ENCODE measurements at regions not wholly inside any gene's neighbourhood (a gene's known extent, or its start where the extent isn't known, plus 50 kb on each side); places are given as distances from the start of the nearest gene placed in this dataset.

- Histone ChIP-seq H3K4me3 (ENCODE audit: low read length, poor library complexity, severe bottlenecking) (no peak overlapping the region), H4K20me1 (ENCODE audit: insufficient read depth, low read length, poor library complexity, severe bottlenecking) (no peaks in the 10 kb centered on the region), H3K4me1 (ENCODE audit: insufficient read depth, low read length, poor library complexity, severe bottlenecking) (no peaks in the 10 kb centered on the region), H3F3A (ENCODE audit: low read depth) (no peaks in the 10 kb centered on the region), H3K36me3 (ENCODE audit: insufficient read depth, low read length) (no peaks in the 10 kb centered on the region), H3K27me3 (ENCODE audit: insufficient read depth, low read length, poor library complexity, severe bottlenecking) (no peaks in the 10 kb centered on the region), H3K79me2 (ENCODE audit: insufficient read depth, low read length) (no peaks in the 10 kb centered on the region), H3K9me3 (ENCODE audit: insufficient read depth, low read depth, low read length) (no peaks in the 10 kb centered on the region), H2AFZ (ENCODE audit: low read length) (no peak overlapping the region), H3K9me2 (replicated peaks; ENCODE audit: low read depth, low read length) (no peaks in the 10 kb centered on the region), H3K9ac (ENCODE audit: low read depth, low read length, poor library complexity, severe bottlenecking) (no peak overlapping the region), H3K4me2 (ENCODE audit: low read depth, low read length, poor library complexity, severe bottlenecking) (no peak overlapping the region)
- TF ChIP-seq, protein P1, sequence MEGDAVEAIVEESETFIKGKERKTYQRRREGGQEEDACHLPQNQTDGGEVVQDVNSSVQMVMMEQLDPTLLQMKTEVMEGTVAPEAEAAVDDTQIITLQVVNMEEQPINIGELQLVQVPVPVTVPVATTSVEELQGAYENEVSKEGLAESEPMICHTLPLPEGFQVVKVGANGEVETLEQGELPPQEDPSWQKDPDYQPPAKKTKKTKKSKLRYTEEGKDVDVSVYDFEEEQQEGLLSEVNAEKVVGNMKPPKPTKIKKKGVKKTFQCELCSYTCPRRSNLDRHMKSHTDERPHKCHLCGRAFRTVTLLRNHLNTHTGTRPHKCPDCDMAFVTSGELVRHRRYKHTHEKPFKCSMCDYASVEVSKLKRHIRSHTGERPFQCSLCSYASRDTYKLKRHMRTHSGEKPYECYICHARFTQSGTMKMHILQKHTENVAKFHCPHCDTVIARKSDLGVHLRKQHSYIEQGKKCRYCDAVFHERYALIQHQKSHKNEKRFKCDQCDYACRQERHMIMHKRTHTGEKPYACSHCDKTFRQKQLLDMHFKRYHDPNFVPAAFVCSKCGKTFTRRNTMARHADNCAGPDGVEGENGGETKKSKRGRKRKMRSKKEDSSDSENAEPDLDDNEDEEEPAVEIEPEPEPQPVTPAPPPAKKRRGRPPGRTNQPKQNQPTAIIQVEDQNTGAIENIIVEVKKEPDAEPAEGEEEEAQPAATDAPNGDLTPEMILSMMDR (conservative IDR thresholded peaks at IDR 0.05; ENCODE audit: low read length), result no peak
- TF ChIP-seq EZH2phosphoT487 (IDR thresholded peaks at IDR 0.05; ENCODE audit: borderline replicate concordance), result no peak
These were observed 97.9 kb upstream of the ANK3 start for GRCh38 chr10:60487543-60487942.

DNA sequence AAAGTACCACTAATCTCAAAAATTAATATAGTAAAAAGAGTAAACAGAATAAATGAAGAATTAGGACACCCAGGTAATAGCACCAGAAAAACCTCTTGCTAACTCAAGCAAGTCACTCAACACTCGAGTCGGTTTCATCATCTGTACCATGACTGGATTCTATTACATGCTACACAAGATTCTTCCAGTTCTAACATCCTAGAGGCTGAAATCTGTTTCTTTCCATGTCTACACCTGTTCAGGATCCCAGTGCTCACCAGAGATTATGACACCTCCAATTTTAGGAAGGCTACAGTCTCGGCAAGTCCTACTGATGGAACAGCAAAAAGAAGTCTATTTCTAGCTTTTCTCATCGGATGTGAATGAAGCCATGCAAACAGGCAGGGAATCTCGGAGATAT, 95.3 kb upstream of the ANK3 start:
- H3K9ac ChIP-seq (ENCODE audit: low read depth, low read length, poor library complexity, severe bottlenecking), result no peak overlapping the region
- TF ChIP-seq EZH2phosphoT487 (IDR thresholded peaks at IDR 0.05; ENCODE audit: borderline replicate concordance), result no peak
- TF ChIP-seq, protein P1 (conservative IDR thresholded peaks at IDR 0.05; ENCODE audit: low read length), result no peak
- H3K4me1 ChIP-seq (ENCODE audit: insufficient read depth, low read length, poor library complexity, severe bottlenecking), result no peaks in the 10 kb centered on the region
- H3K27me3 ChIP-seq (ENCODE audit: insufficient read depth, low read length, poor library complexity, severe bottlenecking), result no peaks in the 10 kb centered on the region
- no peaks in the 10 kb centered on the region for H3K9me3 ChIP-seq (ENCODE audit: insufficient read depth, low read depth, low read length)
- H3K9me2 ChIP-seq (replicated peaks; ENCODE audit: low read depth, low read length), result no peaks in the 10 kb centered on the region
- H2AFZ ChIP-seq (ENCODE audit: low read length), result no peak overlapping the region
- H3K79me2 ChIP-seq (ENCODE audit: insufficient read depth, low read length), result no peaks in the 10 kb centered on the region
- H3F3A ChIP-seq (ENCODE audit: low read depth), result no peaks in the 10 kb centered on the region
- H3K4me3 ChIP-seq (ENCODE audit: low read length, poor library complexity, severe bottlenecking), result no peak overlapping the region
- no peaks in the 10 kb centered on the region for H4K20me1 ChIP-seq (ENCODE audit: insufficient read depth, low read length, poor library complexity, severe bottlenecking)
- H3K4me2 ChIP-seq (ENCODE audit: low read depth, low read length, poor library complexity, severe bottlenecking), result no peak overlapping the region
- no peaks in the 10 kb centered on the region for H3K36me3 ChIP-seq (ENCODE audit: insufficient read depth, low read length)

DNA sequence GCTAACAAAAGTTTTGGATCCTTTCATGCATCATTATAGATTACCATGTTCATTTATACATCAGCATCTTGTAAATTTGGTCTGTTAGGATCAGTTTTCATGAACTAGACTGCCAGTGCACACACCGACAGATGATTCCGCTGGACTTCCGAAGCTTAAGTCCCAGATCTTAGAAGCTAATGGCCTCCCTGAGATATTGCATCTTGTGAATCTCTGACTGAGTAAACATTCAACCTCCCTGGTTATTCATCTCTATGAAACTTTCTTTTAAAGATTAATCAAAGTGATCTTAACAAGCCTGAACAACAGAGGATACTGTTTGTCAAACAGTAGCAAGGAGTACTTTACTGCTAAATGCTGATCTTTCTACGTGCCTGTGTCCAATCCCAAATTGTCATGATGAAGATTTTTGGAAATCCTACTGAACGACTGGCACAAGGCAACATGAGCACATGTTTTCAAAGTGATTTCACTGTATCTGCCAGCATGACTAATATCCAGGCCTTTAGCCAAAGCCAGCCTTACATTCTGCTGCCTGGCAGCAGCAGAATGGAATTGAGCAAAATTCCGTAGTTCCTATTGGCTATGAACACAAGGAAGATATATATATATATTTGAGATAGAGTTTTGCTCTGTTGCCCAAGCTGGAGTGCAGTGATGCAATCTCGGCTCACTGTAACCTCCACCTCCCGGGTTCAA, 91.3 kb upstream of the ANK3 start:
- no peaks in the 10 kb centered on the region for H3K79me2 ChIP-seq (ENCODE audit: insufficient read depth, low read length)
- H2AFZ ChIP-seq (ENCODE audit: low read length), result no peak overlapping the region
- no peaks in the 10 kb centered on the region for H3K4me1 ChIP-seq (ENCODE audit: insufficient read depth, low read length, poor library complexity, severe bottlenecking)
- H3K36me3 ChIP-seq (ENCODE audit: insufficient read depth, low read length), result no peaks in the 10 kb centered on the region
- H3K9ac ChIP-seq (ENCODE audit: low read depth, low read length, poor library complexity, severe bottlenecking), result no peak overlapping the region
- no peaks in the 10 kb centered on the region for H3K27me3 ChIP-seq (ENCODE audit: insufficient read depth, low read length, poor library complexity, severe bottlenecking)
- no peaks in the 10 kb centered on the region for H3F3A ChIP-seq (ENCODE audit: low read depth)
- TF ChIP-seq, protein P1 (conservative IDR thresholded peaks at IDR 0.05; ENCODE audit: low read length), result no peak
- TF ChIP-seq EZH2phosphoT487 (IDR thresholded peaks at IDR 0.05; ENCODE audit: borderline replicate concordance), result no peak
- no peaks in the 10 kb centered on the region for H4K20me1 ChIP-seq (ENCODE audit: insufficient read depth, low read length, poor library complexity, severe bottlenecking)
- H3K4me2 ChIP-seq (ENCODE audit: low read depth, low read length, poor library complexity, severe bottlenecking), result no peak overlapping the region
- H3K4me3 ChIP-seq (ENCODE audit: low read length, poor library complexity, severe bottlenecking), result no peak overlapping the region
- H3K9me3 ChIP-seq (ENCODE audit: insufficient read depth, low read depth, low read length), result no peaks in the 10 kb centered on the region
- no peaks in the 10 kb centered on the region for H3K9me2 ChIP-seq (replicated peaks; ENCODE audit: low read depth, low read length)
